DOHH2 (cell line): ENCODE measurements at regions not wholly inside any gene's neighbourhood (a gene's known extent, or its start where the extent isn't known, plus 50 kb on each side); places are given as distances from the start of the nearest gene placed in this dataset.

Experiments
- CTCF ChIP-seq: fragments of 200-600 bp; sonication (generic); IDR thresholded peaks from one replicate; pipeline ENCODE4 v1.5.1; 2014; ENCODE audit warnings: antibody characterized with exemption, mild to moderate bottlenecking, low read depth, low read length; ENCODE audit not compliant: poor library complexity, severe bottlenecking
- EZH2phosphoT487 ChIP-seq: fragments of 200-600 bp; sonication (generic); IDR thresholded peaks from 2 replicates; pipeline ENCODE4 v1.6.1; 2017; ENCODE audit warnings: borderline replicate concordance, mild to moderate bottlenecking, antibody characterized with exemption, low read length, moderate library complexity, mixed read lengths

- TF ChIP-seq CTCF (no peak), EZH2phosphoT487 (no peak)
These were observed 609.9 kb upstream of the CFAP20DC start for GRCh38 chr3:59659755-59660154.
